ENCODE measurements at regions not wholly inside any gene's neighbourhood (a gene's known extent, or its start where the extent isn't known, plus 50 kb on each side); places are given as distances from the start of the nearest gene placed in this dataset.
"Not testable (repeated sequence)": the region's sequence is repeated elsewhere in the genome, so short reads cannot be mapped to it uniquely, and the experiment has no call there.

DNA sequence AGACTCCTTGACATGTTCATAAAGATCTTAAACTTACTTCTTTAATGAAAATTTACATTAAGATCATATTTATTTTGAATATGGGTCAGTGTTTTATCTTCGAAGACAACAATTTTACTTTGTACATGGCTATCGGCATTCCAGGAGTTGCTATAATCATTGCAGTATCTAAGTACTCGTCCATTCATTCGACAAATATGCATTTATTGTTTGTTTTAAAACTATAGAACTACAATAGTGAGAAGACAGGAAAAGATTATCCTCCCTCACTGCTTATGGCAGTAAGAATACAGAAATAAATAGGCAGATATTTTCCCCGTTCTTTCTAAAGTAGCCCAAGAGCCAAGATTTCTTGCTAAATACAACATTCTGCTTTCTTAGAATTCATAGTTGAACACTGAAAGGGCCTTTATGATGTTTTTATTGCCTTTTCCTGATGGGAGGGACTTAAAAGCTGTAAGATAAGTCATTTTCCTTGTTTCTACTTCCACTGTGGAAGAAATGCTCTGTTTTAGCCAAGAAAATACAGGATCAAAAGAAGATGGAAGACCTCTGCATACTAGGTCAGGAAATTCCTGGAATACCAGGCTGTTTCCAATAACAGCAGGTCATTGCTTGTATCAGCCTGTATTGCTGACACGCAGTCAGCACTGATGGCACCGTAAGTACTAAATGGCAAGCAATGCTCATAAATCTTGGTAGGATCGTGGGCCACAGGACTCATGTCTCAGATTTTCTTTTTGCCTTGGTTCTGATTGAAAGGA lies 521.0 kb upstream of the ATP2B1 start:
- DNase-seq (ENCODE audit: low read depth, low spot score): peak; percentile 88

DNA sequence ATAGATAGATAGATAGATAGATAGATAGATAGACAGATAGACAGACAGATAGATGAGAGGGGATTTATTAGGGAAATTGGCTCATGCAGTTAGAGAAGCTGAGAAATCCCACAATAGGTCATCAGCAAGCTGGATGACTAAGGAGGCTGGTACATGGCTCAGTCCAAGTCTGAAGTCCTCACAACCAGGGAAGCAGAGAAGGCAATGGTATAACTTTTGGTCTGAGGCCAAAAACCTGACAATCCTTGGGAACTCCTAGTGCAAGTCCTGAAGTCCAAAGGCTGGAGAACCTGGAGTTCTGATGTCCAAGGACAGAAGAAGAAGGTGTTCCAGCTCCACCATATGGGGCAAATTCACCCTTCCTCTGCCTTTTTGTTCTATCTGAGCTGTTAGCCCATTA lies 517.6 kb upstream of the ATP2B1 start:
- DNase-seq (ENCODE audit: low read depth, low spot score): no peak

DNA sequence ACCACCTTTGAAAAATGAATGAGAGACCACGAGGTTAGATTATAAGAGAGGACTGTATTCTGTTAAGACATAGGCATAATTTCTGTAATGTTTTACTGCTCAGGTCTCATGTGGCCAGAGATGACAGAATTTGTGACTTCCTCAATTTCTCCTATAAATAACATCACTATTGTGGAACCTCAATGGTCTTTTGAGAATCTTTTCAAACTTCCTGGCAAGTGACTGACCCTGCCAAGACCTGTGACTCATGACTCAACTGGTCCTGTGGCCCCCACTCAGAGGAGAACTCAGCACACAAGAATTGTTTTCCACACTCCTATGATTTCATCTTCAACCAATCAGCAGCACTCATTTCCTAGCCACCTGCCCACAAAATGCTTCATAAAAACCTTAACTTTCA lies 508.2 kb upstream of the ATP2B1 start:
- no peak for DNase-seq (ENCODE audit: low read depth, low spot score)

DNA sequence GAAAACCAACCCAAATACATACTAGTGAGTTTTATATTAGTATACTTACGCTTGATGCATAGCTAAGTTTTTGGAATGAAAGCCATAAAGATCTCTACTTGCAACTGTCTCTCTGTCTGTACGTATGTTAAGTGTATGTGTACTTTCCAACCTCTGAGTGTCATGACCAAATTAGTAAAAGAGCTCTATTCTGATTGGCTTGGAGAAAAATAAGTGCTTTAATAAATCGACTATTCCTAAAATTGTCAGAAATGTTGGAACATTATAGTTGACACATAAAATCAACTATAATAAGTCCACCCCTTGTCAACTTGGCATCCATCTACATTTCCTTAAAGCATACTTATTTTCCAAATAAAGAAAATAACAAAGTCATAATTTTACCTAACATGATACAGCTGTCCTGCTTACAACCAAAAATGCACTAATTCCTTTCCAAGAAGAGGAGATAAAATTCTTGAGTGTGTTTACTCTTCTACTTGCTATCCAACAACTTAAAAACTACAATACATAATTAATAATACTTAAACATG lies 507.4 kb upstream of the ATP2B1 start:
- no peak for DNase-seq (ENCODE audit: low read depth, low spot score)

DNA sequence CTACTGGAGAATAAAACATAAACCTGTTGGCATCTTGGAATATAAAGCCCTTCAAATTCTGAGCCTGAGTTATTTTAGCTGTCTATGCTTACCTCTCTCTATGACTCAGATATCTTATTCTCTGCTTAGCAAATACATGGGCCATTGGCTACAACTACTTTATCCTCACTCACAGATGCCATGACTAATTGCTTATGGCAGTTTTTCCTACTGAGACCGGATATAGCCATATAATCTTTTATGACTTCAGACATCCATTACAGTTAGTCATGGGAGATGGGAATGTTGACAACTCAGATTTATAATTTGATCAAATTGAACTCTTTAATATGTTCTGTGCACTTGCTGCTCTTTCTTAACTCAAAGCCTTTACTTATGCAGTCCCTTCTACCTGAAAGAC lies 502.4 kb upstream of the ATP2B1 start:
- peak; percentile 56 for DNase-seq (ENCODE audit: low read depth, low spot score)

DNA sequence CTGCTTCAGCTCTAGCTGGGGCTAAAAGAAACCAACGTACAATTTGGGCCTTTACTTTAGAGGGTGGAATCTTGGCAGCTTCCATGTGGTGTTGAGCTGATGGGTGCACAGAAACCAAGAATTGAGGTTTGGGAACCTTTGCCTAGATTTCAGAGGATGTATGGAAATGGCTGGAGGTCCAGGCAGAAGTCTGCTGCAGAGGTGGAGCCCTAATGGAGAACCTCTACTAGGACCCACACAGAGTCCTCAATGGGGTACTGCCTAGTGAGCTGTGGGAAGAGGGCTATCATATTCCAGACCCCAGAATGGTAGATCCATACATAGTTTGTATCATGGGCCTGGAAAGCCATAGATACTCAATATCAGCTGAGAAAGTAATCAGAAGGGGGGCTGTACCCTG lies 500.4 kb upstream of the ATP2B1 start:
- no peak for DNase-seq (ENCODE audit: low read depth, low spot score)

DNA sequence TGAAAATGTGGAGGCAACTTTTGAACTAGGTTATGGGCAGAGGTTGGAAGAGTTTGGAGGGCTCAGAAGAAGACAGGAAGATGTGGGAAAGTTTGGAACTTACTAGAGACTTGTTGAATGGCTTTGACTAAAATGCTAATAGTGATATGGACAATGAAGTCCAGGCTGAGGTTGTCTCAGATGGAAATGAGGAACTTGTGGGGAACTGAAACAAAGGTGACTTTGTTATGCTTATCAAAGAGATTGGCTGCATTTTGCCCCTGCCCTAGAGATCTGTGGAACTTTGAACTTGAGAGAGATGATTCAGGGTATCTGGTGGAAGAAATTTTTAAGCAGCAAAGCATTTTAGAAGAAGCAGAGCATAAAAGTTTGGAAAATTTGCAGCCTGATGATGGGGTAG lies 499.7 kb upstream of the ATP2B1 start:
- DNase-seq (ENCODE audit: low read depth, low spot score): not testable (repeated sequence)

DNA sequence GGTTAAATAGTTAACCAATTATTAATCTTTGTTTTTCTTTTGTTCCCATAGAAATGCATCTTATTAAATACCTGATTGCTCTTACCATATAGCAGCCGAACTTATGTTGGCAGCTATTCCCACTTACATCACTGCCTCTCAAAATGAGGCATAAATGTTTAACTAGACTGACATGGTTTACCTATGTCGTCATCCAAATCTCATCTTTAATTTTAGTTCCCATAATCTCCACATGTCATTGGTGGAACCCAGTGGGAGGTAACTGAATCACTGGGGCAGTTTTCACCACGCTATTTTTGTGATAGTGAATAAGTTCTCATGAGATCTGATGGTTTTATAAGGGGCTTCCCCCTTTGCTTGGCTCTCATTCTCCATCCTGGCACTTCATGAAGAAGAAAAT lies 499.2 kb upstream of the ATP2B1 start:
- DNase-seq (ENCODE audit: low read depth, low spot score): no peak

DNA sequence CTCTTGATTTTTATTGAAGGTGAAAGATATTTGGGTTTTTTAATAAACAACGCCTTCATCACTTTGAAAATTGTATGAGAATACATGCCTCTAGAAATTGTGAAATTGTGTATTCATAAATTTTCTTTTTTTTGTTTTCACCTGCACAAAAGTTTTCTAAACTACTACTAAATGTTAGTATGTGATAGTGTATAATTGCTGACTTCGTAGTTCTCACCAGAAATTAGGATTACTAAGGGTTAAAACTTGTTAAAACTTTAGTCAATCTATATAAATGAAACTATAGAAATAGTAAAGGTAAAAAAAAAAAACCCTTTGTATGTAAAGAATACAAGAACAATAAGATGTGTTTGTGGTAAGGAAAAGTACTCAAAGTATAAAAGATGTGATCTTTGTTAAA lies 496.5 kb upstream of the ATP2B1 start:
- DNase-seq (ENCODE audit: low read depth, low spot score): no peak

DNA sequence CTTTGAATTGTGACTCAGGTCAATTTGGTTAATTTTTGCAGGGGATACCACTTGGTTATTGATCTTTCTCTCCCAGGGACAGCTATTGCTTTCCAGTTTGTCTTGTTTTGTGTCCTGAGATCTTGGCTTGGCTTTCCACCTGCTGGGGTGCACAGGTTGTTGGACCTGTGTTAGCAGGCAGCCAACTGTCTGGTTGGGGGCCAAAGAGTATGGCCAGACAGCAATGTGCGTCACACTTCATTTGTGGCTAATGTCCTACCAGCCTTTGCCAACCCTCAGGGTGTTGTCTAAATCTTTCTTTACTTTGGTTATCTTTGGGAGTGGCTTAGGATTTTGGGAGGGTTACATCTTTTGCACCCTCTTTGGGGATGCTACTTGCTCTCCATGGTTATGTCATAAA lies 494.9 kb upstream of the ATP2B1 start:
- DNase-seq (ENCODE audit: low read depth, low spot score): no peak

DNA sequence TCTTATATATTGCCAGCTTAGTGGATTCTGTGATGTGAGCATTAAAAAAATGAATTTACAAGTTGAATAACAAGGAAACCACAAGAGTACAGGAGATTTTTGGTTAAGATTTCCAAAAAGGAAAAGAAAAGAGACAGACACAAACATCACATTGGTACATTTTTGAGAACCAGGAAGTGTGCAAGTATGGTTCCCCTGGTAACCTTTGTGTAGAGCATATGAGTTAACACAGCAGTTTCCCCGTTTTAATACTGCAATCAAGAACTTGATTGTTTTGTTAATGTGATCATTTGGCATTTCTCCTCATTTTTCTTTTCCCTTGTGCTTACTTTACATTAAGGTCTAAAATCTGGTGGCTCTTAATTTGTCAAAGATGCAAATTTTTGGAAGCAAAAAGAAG lies 490.4 kb upstream of the ATP2B1 start:
- peak; percentile 91 for DNase-seq (ENCODE audit: low read depth, low spot score)

DNA sequence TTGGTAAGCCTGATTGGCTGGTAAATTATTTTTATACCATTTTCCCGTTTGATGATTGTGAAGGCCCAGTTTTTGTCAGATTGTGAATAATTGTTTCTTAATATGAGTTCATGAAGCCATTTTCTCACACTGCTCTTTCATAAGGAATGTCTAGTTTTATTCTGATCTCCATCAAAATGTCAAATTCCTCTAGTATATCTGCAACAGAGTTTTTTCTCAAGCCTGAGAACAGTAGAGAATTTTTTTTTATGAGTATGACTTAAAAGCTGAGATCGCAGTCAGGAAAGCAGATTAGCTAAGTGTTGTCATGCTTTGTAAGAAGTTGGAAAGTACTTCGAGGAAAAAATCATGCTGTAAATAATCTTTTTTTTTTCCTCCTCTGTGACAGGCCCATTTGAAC lies 484.9 kb upstream of the ATP2B1 start:
- no peak for DNase-seq (ENCODE audit: low read depth, low spot score)

DNA sequence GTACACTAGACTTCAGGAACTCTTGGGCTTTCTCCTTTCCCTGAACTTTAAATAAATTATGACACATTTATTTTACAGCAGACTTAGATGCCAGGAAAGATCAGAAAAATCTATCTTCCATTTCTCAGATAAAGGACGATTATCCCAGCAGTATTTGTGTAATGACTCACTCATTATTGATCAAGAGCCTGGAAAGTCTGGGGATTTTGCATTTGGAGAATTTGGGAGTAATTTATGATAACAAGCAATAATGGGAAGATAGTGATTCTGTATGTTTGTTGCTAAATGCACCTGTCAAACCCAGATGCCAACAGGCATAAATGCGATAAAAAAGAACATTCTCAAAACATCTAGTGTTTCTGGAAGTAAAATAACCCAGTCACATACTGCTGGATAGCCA lies 480.2 kb upstream of the ATP2B1 start:
- DNase-seq (ENCODE audit: low read depth, low spot score): no peak

DNA sequence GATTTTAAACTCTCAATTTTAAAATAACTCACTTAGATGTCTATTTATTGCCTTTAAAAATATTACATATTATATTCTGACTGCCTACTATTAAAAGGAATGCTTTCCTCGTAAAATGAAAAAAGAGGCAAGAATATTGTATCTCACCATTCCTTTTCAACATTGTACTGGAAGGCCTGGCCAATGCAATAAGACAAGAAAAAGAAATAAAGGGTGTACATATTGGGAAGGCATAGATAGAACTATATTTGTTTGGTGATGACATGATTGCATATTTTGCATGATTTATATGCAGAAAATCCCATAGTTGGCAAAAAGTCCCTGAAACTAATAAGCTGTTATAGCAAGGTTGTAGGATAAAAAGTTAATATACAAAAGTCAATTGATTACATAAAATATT lies 474.6 kb upstream of the ATP2B1 start:
- no peak for DNase-seq (ENCODE audit: low read depth, low spot score)

DNA sequence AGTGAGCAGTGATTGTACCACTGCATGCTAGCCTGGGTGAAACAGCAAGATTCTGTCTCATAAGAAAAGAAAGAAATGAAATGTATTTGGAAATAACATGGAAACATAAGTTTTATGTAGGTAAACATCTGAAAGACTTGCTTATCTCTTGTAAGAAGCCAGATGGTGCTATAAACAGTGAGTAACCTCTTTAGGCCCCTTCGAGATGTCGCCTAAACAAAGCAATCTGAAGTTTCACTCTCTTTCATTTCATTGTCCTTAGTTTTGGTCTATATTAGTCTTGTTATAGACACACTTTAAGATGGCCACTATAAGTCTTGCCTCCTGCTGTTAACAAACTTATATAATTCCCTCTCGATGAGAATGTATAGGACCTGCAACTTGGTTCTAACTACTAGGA lies 472.6 kb upstream of the ATP2B1 start:
- no peak for DNase-seq (ENCODE audit: low read depth, low spot score)

DNA sequence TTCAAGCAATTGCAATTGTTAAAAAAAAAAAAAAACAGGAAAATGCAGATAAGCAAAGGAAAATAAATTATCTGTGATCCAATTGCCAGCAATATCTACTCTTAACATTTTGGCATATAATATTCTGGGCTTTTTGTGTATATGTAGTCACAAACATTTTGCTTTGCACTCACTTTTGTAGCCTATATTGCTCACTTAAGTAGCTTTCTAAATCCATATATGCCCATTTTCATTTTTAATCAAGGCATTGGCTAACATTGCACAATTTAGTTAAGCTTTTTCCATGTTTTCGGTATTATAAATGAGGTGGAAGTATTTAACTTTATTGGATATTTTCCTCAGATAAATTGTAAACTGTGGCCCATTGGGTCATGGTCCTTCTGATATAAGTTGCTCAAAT lies 466.3 kb upstream of the ATP2B1 start:
- DNase-seq (ENCODE audit: low read depth, low spot score): no peak

DNA sequence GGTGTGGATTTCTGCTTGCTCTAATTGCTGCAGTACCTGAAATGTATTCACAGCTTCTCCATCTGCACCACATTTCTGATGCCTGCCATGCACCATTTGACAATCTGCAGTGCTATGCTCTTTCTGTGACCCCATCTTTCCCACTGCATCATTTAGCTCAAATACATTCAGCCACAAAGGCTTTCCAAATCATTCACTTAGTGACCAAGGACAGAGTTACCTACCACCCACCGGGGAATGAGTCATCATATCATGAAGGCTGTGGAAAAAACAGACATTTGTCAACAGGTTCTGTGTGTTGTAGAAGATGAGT lies 465.5 kb upstream of the ATP2B1 start:
- no peak for DNase-seq (ENCODE audit: low read depth, low spot score)

DNA sequence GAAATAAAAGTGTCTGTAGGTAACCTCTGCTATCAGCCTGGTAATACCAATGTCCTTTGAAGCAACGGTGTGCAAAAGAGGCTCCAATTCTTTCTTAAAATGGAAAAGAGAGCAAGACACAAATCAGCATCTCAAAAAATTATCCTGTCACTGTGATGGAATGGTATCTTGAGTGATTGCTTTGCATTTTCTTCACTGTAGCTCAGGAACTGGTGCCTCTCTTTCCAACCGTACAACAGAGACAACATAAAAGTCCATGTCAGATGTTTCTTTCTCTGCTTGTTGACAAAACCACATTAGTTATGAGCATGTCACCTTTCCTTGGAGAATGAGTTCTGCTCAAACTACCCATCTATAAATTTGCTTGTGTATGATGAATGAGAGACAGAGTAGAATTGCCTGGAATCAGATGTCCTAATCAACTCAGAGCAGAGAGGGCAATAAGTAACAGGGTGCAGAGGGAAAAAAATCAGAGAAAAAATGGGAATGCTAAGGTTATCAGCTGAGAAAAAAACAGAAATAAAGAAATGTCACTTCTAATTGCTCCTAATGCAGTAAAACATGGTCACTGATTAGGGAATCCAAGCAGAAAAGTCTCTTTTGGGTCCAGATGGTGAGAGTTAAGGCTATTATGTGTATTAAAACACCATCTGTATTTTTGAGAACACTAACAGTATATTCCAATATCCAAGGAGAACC lies 465.0 kb upstream of the ATP2B1 start:
- DNase-seq (ENCODE audit: low read depth, low spot score): no peak

DNA sequence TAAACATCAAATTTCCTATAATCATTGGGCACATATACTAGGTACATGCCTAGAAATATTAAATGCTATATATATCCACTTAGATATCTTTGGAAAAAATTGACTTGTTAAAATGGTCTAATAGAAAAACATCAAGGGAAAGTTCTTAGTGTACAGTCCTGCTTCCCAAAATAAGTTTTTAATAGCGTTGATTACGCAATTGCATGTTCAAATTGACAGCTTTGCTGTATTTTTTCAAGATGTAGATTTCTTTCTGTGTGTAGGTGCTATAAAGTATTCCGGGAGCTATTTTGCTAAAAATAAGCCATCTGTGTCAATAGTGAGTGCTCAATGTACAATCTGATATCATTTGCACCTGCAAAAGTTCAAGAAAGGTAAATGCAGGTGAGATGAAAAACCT lies 463.9 kb upstream of the ATP2B1 start:
- DNase-seq (ENCODE audit: low read depth, low spot score): no peak

DNA sequence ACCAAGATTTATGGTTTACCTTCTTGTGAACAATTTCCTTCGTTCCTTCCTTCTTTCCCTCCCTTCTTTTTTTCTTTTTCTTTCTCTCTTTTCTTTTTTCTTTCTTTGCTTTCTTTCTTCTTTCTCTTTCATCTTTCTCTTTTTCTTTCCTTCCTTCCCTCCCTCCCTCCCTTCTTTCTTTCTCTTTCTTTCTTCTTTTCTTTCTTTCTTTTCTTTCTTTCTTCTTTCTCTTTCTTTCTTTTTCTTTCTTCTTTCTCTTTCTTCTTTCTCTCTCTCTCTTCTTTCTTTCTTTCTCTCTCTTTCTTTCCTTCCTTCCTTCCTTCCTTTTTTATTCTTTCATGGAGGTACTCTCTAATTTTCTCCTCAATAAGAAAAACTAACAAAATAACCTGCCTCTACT lies 462.1 kb upstream of the ATP2B1 start:
- DNase-seq (ENCODE audit: low read depth, low spot score): no peak

DNA sequence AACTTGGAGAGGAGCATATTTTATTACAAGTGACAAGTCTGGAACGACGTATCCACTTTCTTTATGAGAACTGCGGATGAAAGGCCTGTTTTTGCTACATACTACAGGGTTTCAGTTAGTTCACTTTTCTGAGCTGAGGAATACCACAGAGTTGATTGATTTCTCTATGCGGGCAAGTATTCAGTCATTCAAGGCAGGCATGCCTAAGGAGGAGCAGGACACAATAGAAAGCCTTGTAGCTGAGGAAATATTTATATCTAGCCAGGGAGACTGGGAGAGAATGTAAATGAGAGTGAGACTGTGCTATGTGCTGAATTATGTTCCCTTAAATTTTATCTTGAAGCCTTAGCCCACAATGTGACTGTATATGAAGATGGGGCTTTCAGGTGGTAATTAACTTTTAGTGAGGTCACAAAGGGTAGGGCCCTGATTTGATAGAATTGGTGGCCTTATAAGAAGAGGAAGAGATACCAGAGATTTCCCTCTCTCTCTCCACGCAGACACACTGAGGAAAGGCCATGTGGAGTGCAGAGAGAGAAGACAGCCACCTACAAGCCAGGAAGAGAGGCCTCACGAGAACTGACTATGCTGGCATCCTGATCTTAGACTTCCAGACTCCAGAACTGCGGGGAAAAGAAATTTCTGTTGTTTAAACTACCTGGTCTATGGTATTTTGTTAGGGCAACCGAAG lies 459.0 kb upstream of the ATP2B1 start:
- DNase-seq (ENCODE audit: low read depth, low spot score): no peak

DNA sequence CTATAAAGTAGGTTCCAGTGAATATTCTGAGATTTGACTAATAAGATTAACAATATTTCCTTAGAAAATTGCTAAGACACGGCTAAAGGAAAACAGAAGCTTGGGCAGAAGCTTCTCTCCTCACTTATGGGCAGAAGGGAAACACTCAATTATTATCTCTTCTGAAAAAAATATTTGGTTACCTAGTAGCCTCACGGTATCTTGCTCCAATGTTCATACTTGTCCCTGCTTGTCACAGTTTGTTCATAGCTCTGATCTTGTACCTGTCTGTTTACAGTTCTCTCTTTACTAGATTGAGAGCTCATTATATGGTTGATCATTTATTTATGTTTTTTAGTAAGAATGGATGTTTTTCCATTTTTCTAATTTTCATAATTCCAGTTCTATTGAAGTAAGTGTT lies 458.0 kb upstream of the ATP2B1 start:
- DNase-seq (ENCODE audit: low read depth, low spot score): no peak

DNA sequence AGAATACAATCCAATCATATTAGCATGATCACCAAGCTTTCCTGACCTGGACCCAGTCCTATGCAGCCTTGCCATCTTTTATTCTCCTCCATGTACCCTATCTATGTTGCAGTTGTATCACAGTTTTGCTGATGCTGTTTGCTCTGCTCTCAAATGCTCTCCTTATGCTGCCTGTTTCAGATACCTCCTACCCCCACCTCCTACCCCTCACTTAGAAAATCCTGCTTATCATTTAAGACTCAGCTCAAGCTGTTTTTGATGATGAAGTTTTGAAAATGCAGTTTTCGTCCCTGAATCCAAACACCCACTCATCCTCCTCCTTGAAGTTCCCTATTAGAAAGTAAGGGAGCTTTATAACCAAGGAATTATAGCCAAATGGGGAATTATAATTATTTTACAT lies 457.4 kb upstream of the ATP2B1 start:
- no peak for DNase-seq (ENCODE audit: low read depth, low spot score)
